HG03060 (cell line): ENCODE measurements at regions not wholly inside any gene's neighbourhood (a gene's known extent, or its start where the extent isn't known, plus 50 kb on each side); places are given as distances from the start of the nearest gene placed in this dataset.

Source experiments
- ATAC-seq: cut with Tn5 transposase; IDR thresholded peaks from one replicate; pipeline ENCODE4 v1.9.1; 2021; ENCODE audit warnings: low read depth, moderate number of reproducible peaks; ENCODE audit not compliant: unreplicated experiment

DNA sequence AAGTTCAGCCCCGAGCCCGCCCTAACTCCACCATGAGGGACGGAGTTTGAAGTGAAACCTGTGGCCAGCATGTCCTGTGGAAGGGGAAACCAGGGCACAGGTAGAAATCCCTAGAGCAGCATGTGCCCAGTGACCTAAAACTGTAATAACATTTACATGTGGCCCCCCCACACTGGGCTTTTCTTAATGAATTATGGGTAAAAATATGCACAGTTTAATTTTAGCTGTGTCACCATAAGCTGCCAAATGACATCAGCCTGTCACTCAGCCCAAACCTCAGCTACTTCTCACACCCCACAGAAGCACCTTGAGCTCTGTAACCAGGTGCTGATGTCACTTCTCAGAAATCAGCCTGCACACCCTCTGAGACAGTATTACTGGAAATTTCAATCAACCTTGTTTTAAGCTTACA is 50.0 kb upstream of the SLC19A1 start:
- ATAC-seq = peak; percentile 73

DNA sequence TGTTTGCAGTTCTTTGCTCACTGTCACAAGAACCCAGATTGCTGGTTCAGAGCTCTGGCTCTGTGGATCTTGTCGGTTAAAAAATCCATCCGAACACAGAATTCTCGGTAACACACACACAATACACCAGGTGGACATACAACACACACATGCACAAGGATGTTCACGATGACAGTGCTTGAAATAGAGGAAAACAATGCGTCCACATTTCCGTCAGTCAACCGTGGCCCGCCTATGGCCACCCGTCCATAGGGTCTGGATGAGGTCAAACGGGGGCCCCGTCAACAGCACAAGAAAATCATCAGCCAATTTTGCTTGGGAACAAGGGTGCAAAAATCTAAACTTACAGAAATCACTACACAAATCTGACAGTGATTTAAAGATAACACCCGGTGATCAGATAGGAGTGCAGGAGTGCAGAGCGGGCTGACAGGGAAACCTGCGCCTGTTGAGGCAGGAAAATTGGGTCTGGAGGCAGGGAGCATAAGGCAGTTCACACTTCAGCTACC is 50.4 kb upstream of the SLC19A1 start:
- ATAC-seq = no peak

DNA sequence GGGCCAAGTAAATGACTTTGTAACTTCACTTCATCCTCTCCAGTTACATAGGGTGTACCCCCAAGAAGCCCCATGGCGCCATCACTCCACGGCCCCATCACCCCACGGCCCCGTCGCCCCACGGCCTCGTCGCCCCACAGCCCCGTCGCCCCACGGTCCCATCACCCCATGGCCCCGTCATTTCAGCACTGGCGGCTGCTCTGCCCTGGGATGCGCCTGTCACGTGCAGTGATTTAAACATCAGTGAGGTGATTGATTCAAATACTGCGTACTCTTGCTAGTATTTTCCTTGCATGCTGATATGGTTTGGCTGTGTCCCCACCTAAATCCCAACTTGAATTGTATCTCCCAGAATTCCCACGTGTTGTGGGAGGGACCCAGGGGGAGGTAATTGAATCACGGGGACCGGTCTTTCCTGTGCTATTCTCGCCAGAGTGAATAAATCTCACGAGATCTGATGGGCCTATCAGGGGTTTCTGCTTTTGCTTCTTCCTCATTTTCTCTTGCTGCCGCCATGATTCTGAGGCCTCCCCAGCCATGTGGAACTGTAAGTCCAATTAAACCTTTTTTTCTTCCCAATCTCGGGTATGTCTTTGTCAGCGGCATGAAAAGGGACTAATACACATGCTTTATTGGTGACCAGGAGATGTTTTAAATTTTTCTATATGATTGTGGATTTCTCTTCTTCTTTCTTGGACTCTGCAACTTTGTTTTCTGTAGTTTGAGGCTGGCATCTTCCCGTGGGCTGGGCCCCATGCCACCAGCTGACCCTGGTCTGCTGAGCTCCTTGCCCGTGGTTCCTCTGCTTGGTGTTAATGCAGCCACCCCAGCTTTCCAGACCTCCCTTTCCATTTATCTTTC is 50.1 kb upstream of the PCBP3 start:
- no peak for ATAC-seq
